H1 (cell line): ENCODE measurements at regions not wholly inside any gene's neighbourhood (a gene's known extent, or its start where the extent isn't known, plus 50 kb on each side); places are given as distances from the start of the nearest gene placed in this dataset.

Source experiments
- CTCF ChIA-PET: fragments of 300-600 bp; sonication (Branson Sonifier 250); formaldehyde crosslinking; loops from one replicate; lab custom pipeline; 2021; ENCODE audit not compliant: partially characterized antibody; lab: Charles Lee
- POLR2A ChIA-PET: fragments of 300-600 bp; sonication (Branson Sonifier 250); formaldehyde crosslinking; loops from one replicate; lab custom pipeline; 2021; ENCODE audit warnings: inconsistent platforms; ENCODE audit not compliant: partially characterized antibody; lab: Charles Lee
- DNase-seq, 2 experiments: peaks; one replicate each; pipeline versions ENCODE4 v3.0.0 to v3.0.0-alpha.2; 2010 to 2022; ENCODE audit warnings: low spot score in 2 of 2, low read depth in 1 of 2, mixed read lengths in 1 of 2
- FAIRE-seq: peaks from 2 replicates; lab custom pipeline; 2011; peaks lifted over from hg19 to GRCh38; lab: Jason Lieb, UNC
- H2AFZ ChIP-seq: 2 replicates; pipeline ENCODE4 v1.8.1; 2012; ENCODE audit warnings: low read length, inconsistent platforms
- H2AK5ac ChIP-seq: 2 replicates; pipeline ENCODE4 v1.6.1; 2013; ENCODE audit warnings: low read depth, low read length
- H2BK120ac ChIP-seq: replicated peaks from 2 replicates; pipeline ENCODE3; 2013; ENCODE audit warnings: low read depth, low read length, inconsistent platforms
- H2BK12ac ChIP-seq: 2 replicates; pipeline ENCODE4 v1.6.1; 2013; ENCODE audit warnings: low read depth, low read length
- H2BK15ac ChIP-seq: 2 replicates; pipeline ENCODE4 v1.6.1; 2013; ENCODE audit warnings: low read length
- H2BK20ac ChIP-seq: 2 replicates; pipeline ENCODE4 v1.6.1; 2013; ENCODE audit warnings: low read length
- H2BK5ac ChIP-seq: 2 replicates; pipeline ENCODE4 v1.6.1; 2013; ENCODE audit warnings: low read depth, low read length
- H3K14ac ChIP-seq: 2 replicates; pipeline ENCODE4 v1.6.1; 2013; ENCODE audit warnings: inconsistent platforms; ENCODE audit not compliant: insufficient read length
- H3K18ac ChIP-seq: 2 replicates; pipeline ENCODE4 v1.6.1; 2013; ENCODE audit warnings: low read length; ENCODE audit errors: extremely low read depth
- H3K23ac ChIP-seq: 2 replicates; pipeline ENCODE4 v1.6.1; 2013; ENCODE audit warnings: inconsistent platforms; ENCODE audit not compliant: insufficient read length
- H3K23me2 ChIP-seq: 2 replicates; pipeline ENCODE4 v1.6.1; 2013; ENCODE audit warnings: low read depth, low read length
- H3K27ac ChIP-seq: 2 replicates; pipeline ENCODE4 v1.6.1; 2011; ENCODE audit warnings: low read depth, low read length, inconsistent platforms
- H3K27me3 ChIP-seq, 4 experiments: replicated peaks in 1 of 4; 1 replicate in 1 of 4; 2 replicates in 3 of 4; pipeline versions ENCODE4 v1.6.1 to v1.8.1; 2011 to 2013; ENCODE audit warnings: low read length in 3 of 4, mild to moderate bottlenecking in 3 of 4, inconsistent platforms in 2 of 4, mixed read lengths in 2 of 4, moderate library complexity in 1 of 4; ENCODE audit not compliant: control insufficient read depth in 3 of 4, insufficient read depth in 3 of 4; ENCODE audit errors: extremely low read depth in 1 of 4
- H3K36me3 ChIP-seq, 4 experiments: 2 replicates each; pipeline versions ENCODE4 v1.6.1 to v1.8.1; 2011 to 2013; ENCODE audit warnings: mild to moderate bottlenecking in 4 of 4, low read length in 3 of 4, moderate library complexity in 2 of 4, control low read depth in 1 of 4, inconsistent platforms in 1 of 4; ENCODE audit not compliant: insufficient read depth in 4 of 4, control insufficient read depth in 2 of 4
- H3K4ac ChIP-seq: replicated peaks from 2 replicates; pipeline ENCODE3; 2013; ENCODE audit warnings: low read length, low read depth, mixed read lengths, inconsistent platforms; ENCODE audit not compliant: insufficient read length
- H3K4me1 ChIP-seq, 4 experiments: replicated peaks in 1 of 4; 1 replicate in 1 of 4; 2 replicates in 3 of 4; pipeline versions ENCODE4 v1.6.1 to v1.8.1; 2011 to 2013; ENCODE audit warnings: low read length in 3 of 4, inconsistent platforms in 2 of 4, mixed read lengths in 1 of 4; ENCODE audit not compliant: insufficient read depth in 4 of 4, control insufficient read depth in 3 of 4
- H3K4me2 ChIP-seq, 2 experiments: 2 replicates each; pipeline versions ENCODE4 v1.6.1 to v1.8.1; 2011 to 2013; ENCODE audit warnings: low read depth in 2 of 2, low read length in 2 of 2, control low read depth in 1 of 2, inconsistent platforms in 1 of 2, mild to moderate bottlenecking in 1 of 2; ENCODE audit not compliant: insufficient read depth in 1 of 2
- H3K4me3 ChIP-seq, 4 experiments: fragments of 200-600, 300-600 bp in 1 of 4; sonication (generic), shearing (Covaris generic), sonication (Bioruptor Twin) in 1 of 4; 2 replicates each; pipeline versions ENCODE4 v1.5.1 to v1.8.1; 2011 to 2016; ENCODE audit warnings: low read length in 4 of 4, low read depth in 3 of 4, control low read depth in 2 of 4, inconsistent platforms in 2 of 4, mild to moderate bottlenecking in 2 of 4, mixed read lengths in 1 of 4, moderate library complexity in 1 of 4; ENCODE audit not compliant: insufficient read depth in 2 of 4; ENCODE audit errors: extremely low read depth in 1 of 4
- H3K56ac ChIP-seq: replicated peaks from 2 replicates; pipeline ENCODE3; 2013; ENCODE audit warnings: low read depth, mild to moderate bottlenecking, mixed read lengths, low read length, inconsistent platforms; ENCODE audit not compliant: insufficient read length
- H3K79me1 ChIP-seq: 2 replicates; pipeline ENCODE4 v1.6.1; 2013; ENCODE audit warnings: low read depth, low read length, control low read depth
- H3K79me2 ChIP-seq, 2 experiments: 2 replicates each; pipeline versions ENCODE4 v1.6.1 to v1.8.1; 2012 to 2013; ENCODE audit warnings: low read length in 2 of 2, mild to moderate bottlenecking in 2 of 2, inconsistent platforms in 1 of 2; ENCODE audit not compliant: insufficient read depth in 2 of 2, control insufficient read depth in 1 of 2
- H3K9ac ChIP-seq, 4 experiments: replicated peaks in 1 of 4; 1 replicate in 1 of 4; 2 replicates in 3 of 4; pipeline versions ENCODE4 v1.6.1 to v1.8.1; 2011 to 2013; ENCODE audit warnings: low read depth in 3 of 4, low read length in 3 of 4, control low read depth in 2 of 4, mild to moderate bottlenecking in 2 of 4, moderate library complexity in 2 of 4, inconsistent platforms in 1 of 4; ENCODE audit errors: extremely low read depth in 1 of 4
- H3K9me3 ChIP-seq, 2 experiments: 2 replicates each; pipeline versions ENCODE4 v1.6.1 to v1.8.1; 2012 to 2013; ENCODE audit warnings: mild to moderate bottlenecking in 2 of 2, moderate library complexity in 2 of 2, control low read depth in 1 of 2, inconsistent platforms in 1 of 2, low read depth in 1 of 2, low read length in 1 of 2, mixed read lengths in 1 of 2; ENCODE audit not compliant: insufficient read depth in 2 of 2
- H4K20me1 ChIP-seq, 2 experiments: replicated peaks in 1 of 2; 2 replicates each; pipeline versions ENCODE3 to v1.8.1; 2011 to 2013; ENCODE audit warnings: inconsistent platforms in 2 of 2, low read length in 2 of 2, mild to moderate bottlenecking in 1 of 2; ENCODE audit not compliant: insufficient read depth in 2 of 2, control insufficient read depth in 1 of 2
- H4K5ac ChIP-seq: 2 replicates; pipeline ENCODE4 v1.6.1; 2013; ENCODE audit warnings: low read length, low read depth, mixed read lengths, inconsistent platforms; ENCODE audit not compliant: insufficient read length
- H4K8ac ChIP-seq: 2 replicates; pipeline ENCODE4 v1.8.0; 2013; ENCODE audit warnings: mild to moderate bottlenecking, moderate library complexity, low read length, inconsistent platforms; ENCODE audit not compliant: insufficient read depth; ENCODE audit errors: extremely low read depth
- H4K91ac ChIP-seq: replicated peaks from 2 replicates; pipeline ENCODE3; 2013; ENCODE audit warnings: low read length, mixed read lengths, inconsistent platforms; ENCODE audit not compliant: insufficient read length
- BRCA1 ChIP-seq: IDR thresholded peaks from 2 replicates; pipeline ENCODE4 v1.6.1; 2012; ENCODE audit warnings: low read depth, low read length, improper control_type of control experiment
- CHD1 ChIP-seq: IDR thresholded peaks from 2 replicates; pipeline ENCODE4 v1.6.1; 2012; ENCODE audit warnings: low read depth, low read length, improper control_type of control experiment
- CTCF ChIP-seq, 3 experiments: IDR thresholded peaks; 1 replicate in 2 of 3; 2 replicates in 1 of 3; pipeline versions ENCODE4 v1.5.1 to v1.6.1; 2011; ENCODE audit warnings: low read length in 3 of 3, mild to moderate bottlenecking in 3 of 3, inconsistent platforms in 2 of 3, low read depth in 1 of 3, moderate library complexity in 1 of 3; ENCODE audit not compliant: insufficient read depth in 1 of 3; ENCODE audit errors: control extremely low read depth in 1 of 3
- EGR1 ChIP-seq: IDR thresholded peaks from 2 replicates; pipeline ENCODE4 v1.6.1; 2011; ENCODE audit warnings: low read depth, low read length, borderline replicate concordance
- HDAC6 ChIP-seq: IDR thresholded peaks from one replicate; pipeline ENCODE4 v1.7.1; 2012; ENCODE audit warnings: low read depth, mild to moderate bottlenecking, inconsistent platforms, low read length, moderate library complexity
- KDM1A ChIP-seq: fragments of 200-600, 300-600 bp; sonication (generic); IDR thresholded peaks from 2 replicates; pipeline ENCODE4 v1.7.1; 2016; ENCODE audit warnings: mild to moderate bottlenecking, low read length, borderline replicate concordance
- RAD21 ChIP-seq, 2 experiments: IDR thresholded peaks in 1 of 2; conservative IDR thresholded peaks in 1 of 2; 2 replicates each; pipeline ENCODE4 v1.6.1; 2011; ENCODE audit warnings: low read depth in 2 of 2, low read length in 2 of 2, improper control_type of control experiment in 1 of 2, inconsistent platforms in 1 of 2, mild to moderate bottlenecking in 1 of 2, moderate library complexity in 1 of 2
- SAP30 ChIP-seq: fragments of 300-600 bp; sonication (generic); IDR thresholded peaks from 2 replicates; pipeline ENCODE4 v1.7.1; 2012; ENCODE audit warnings: low read length, moderate library complexity, mild to moderate bottlenecking, inconsistent platforms; ENCODE audit not compliant: insufficient read depth, insufficient replicate concordance
- SIN3A ChIP-seq, 2 experiments: IDR thresholded peaks in 1 of 2; conservative IDR thresholded peaks in 1 of 2; 2 replicates each; pipeline ENCODE4 v1.6.1; 2011 to 2012; ENCODE audit warnings: low read length in 2 of 2, improper control_type of control experiment in 1 of 2, low read depth in 1 of 2, mild to moderate bottlenecking in 1 of 2
- SUZ12 ChIP-seq: fragments of 200-600 bp; sonication (generic); IDR thresholded peaks from 2 replicates; pipeline ENCODE4 v1.6.1; 2012; ENCODE audit warnings: mild to moderate bottlenecking, inconsistent platforms, low read length, moderate library complexity, mixed read lengths
- TAF7 ChIP-seq: optimal IDR thresholded peaks from 2 replicates; pipeline ENCODE3; 2011; ENCODE audit warnings: low read depth, mild to moderate bottlenecking, inconsistent platforms, low read length, moderate library complexity, borderline replicate concordance
- WGBS, 2 experiments: shearing (Covaris generic) in 1 of 2; methylation state at CpG; one replicate each; pipeline versions ENCODE4 v1.1.6 to v1.1.7; 2013 to 2015; ENCODE audit warnings: low lambda C conversion rate in 2 of 2, mixed read lengths in 2 of 2, inconsistent platforms in 1 of 2, low coverage in 1 of 2, missing lambda C conversion rate in 1 of 2; ENCODE audit not compliant: insufficient replicate concordance in 2 of 2, insufficient coverage in 1 of 2, insufficient read length in 1 of 2; ENCODE audit errors: extremely low coverage in 1 of 2, missing lambda C conversion rate in 1 of 2; 5-methylcytosine and 5-hydroxymethylcytosine counted together

GRCh38 chr13:80203496-80203895, 137.4 kb downstream of the SPRY2 start:
- Histone ChIP-seq H3K18ac (no peak overlapping the region), H3K27ac (no peak overlapping the region), H3K56ac (no peak overlapping the region), H3K79me2 (no peaks in the 10 kb centered on the region), H4K20me1 (no peaks in the 10 kb centered on the region), H3K4me2 (no peak overlapping the region), H2BK15ac (no peak overlapping the region), H2AFZ (no peak overlapping the region), H2BK20ac (no peak overlapping the region), H2BK5ac (no peak overlapping the region), H2BK120ac (no peak overlapping the region), H3K36me3 (no peaks in the 10 kb centered on the region), H3K14ac (no peak overlapping the region), H3K4me3 (no peak overlapping the region), H3K23ac (no peak overlapping the region), H3K9me3 (no peaks in the 10 kb centered on the region), H4K5ac (no peak overlapping the region), H2AK5ac (no peak overlapping the region), H3K4ac (no peak overlapping the region), H2BK12ac (no peak overlapping the region), H3K27me3 (no peaks in the 10 kb centered on the region), H4K8ac (no peak overlapping the region), H3K4me1 (no peaks in the 10 kb centered on the region), H3K9ac (no peak overlapping the region), H3K23me2 (no peaks in the 10 kb centered on the region), H4K91ac (no peak overlapping the region), H3K79me1 (no peaks in the 10 kb centered on the region)
- ChIA-PET POLR2A (no interaction called here), CTCF (interaction anchor here (0.7 kb wide), 1 partner anchor 9 kb away, joined by 3 read pairs; no protein-coding TSS in a partner anchor)
- DNase-seq (no peak), FAIRE-seq (no peak)
- WGBS, 2 experiments, result 90% methylated on average over 3 of the region's 3 CpGs; no CpG with 5 or more reads in 1 of the 2 experiments
- no peak for TF ChIP-seq CTCF (IDR thresholded peaks at IDR 0.05; ENCODE audit: control extremely low read depth in 1 of 3, insufficient read depth in 1 of 3, low read depth in 1 of 3, low read length in 3 of 3)
- no peak for TF ChIP-seq SUZ12
- TF ChIP-seq RAD21 (IDR thresholded peaks at IDR 0.05 in 1 of 2, conservative IDR thresholded peaks at IDR 0.05 in 1 of 2; ENCODE audit: low read depth in 2 of 2, low read length in 2 of 2), result no peak
- no peak for TF ChIP-seq BRCA1
- no peak for TF ChIP-seq EGR1
- no peak for TF ChIP-seq HDAC6
- TF ChIP-seq KDM1A, result no peak
- TF ChIP-seq TAF7, result no peak
- no peak for TF ChIP-seq CHD1
- no peak for TF ChIP-seq SIN3A (conservative IDR thresholded peaks at IDR 0.05 in 1 of 2, IDR thresholded peaks at IDR 0.05 in 1 of 2; ENCODE audit: low read depth in 1 of 2, low read length in 2 of 2)
- no peak for TF ChIP-seq SAP30
